ENCODE measurements at regions not wholly inside any gene's neighbourhood (a gene's known extent, or its start where the extent isn't known, plus 50 kb on each side); places are given as distances from the start of the nearest gene placed in this dataset.

DNA sequence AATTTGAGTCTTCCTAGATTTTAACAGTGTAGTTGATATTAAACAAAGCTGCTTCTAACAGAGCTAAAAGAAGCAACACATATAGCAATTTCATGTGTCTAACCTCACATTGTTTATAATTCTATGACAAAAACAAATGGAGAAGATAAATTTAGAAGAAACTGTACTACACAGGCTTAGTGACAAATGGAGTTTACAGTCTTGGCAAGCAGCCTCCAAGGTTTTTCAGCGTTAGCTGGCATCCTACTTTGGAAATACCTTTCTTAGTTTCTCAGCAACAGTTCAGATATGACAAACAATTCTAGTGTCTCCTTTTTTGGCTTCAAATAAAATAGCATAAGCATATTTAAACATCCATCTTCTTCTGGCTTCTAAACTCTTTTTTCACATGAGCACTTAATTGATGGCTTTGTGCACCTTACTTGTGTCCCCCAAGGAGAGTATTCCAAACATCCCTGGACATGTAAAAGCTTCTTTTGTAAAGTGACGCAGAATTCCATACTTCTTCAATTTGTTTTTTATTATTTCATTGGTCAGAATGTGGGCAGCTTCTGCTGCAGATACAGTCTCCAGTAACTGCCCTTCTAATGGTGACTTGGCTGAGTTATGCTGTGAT is 249.8 kb downstream of the ANTXR2 start:
- no peak for TF ChIP-seq EP300 (IDR thresholded peaks at IDR 0.05)
- TF ChIP-seq, protein P1, sequence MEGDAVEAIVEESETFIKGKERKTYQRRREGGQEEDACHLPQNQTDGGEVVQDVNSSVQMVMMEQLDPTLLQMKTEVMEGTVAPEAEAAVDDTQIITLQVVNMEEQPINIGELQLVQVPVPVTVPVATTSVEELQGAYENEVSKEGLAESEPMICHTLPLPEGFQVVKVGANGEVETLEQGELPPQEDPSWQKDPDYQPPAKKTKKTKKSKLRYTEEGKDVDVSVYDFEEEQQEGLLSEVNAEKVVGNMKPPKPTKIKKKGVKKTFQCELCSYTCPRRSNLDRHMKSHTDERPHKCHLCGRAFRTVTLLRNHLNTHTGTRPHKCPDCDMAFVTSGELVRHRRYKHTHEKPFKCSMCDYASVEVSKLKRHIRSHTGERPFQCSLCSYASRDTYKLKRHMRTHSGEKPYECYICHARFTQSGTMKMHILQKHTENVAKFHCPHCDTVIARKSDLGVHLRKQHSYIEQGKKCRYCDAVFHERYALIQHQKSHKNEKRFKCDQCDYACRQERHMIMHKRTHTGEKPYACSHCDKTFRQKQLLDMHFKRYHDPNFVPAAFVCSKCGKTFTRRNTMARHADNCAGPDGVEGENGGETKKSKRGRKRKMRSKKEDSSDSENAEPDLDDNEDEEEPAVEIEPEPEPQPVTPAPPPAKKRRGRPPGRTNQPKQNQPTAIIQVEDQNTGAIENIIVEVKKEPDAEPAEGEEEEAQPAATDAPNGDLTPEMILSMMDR (IDR thresholded peaks at IDR 0.05): no peak
- no peak for TF ChIP-seq POLR2A (IDR thresholded peaks at IDR 0.05)

Data from upper lobe of left lung (tissue), 4 donors.